ENCODE measurements at regions not wholly inside any gene's neighbourhood (a gene's known extent, or its start where the extent isn't known, plus 50 kb on each side); places are given as distances from the start of the nearest gene placed in this dataset.

- Histone ChIP-seq H3K4me3 (ENCODE audit: low read length in 2 of 2) (no peak overlapping the region), H3K9me3 (ENCODE audit: control insufficient read depth in 2 of 2, low read length in 2 of 2) (no peaks in the 10 kb centered on the region), H3K27ac (ENCODE audit: low read depth in 2 of 2, low read length in 2 of 2) (no peak overlapping the region), H3K9ac (ENCODE audit: low read depth in 1 of 2, low read length in 2 of 2) (no peak overlapping the region), H3K27me3 (ENCODE audit: control insufficient read depth in 2 of 2, insufficient read depth in 2 of 2, low read length in 2 of 2) (no peaks in the 10 kb centered on the region), H3K36me3 (ENCODE audit: control insufficient read depth in 2 of 2, insufficient read depth in 2 of 2, low read length in 2 of 2) (no peaks in the 10 kb centered on the region), H3K4me1 (ENCODE audit: control insufficient read depth in 2 of 2, insufficient read depth in 2 of 2, low read length in 2 of 2) (peaks cover 32 to 37% of the 10 kb centered on the region in 2 donors)
These were observed 81.1 kb downstream of the ARL6IP4 start for GRCh38 chr12:123061441-123062205.

DNA sequence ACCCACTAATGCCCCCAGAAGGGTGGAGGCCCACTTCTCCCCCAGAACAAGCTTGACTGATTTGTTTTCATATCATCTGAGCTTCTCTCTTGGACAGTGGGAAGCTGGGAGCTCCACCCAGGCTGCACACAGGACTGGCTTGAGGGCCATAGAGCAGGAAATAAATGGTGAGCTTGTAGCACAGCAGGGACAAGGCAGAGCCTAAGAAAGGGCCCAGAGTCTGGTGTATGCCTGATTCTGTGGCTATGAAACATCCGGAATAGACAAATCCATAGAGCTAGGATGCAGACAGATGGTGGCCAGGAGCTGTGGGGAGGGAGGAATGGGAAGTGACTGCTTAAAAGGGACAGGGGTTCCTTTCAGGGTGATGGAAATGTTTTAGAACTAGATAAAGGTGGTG lies 79.0 kb downstream of the ARL6IP4 start:
- peak overlapping the region; percentile 41 to 65 for H3K27ac ChIP-seq (ENCODE audit: low read depth in 2 of 2, low read length in 2 of 2)
- no peak overlapping the region for H3K9ac ChIP-seq (ENCODE audit: low read depth in 1 of 2, low read length in 2 of 2)
- no peaks in the 10 kb centered on the region for H3K9me3 ChIP-seq (ENCODE audit: control insufficient read depth in 2 of 2, low read length in 2 of 2)
- H3K27me3 ChIP-seq (ENCODE audit: control insufficient read depth in 2 of 2, insufficient read depth in 2 of 2, low read length in 2 of 2) = no peaks in the 10 kb centered on the region
- H3K36me3 ChIP-seq (ENCODE audit: control insufficient read depth in 2 of 2, insufficient read depth in 2 of 2, low read length in 2 of 2) = no peaks in the 10 kb centered on the region
- peaks cover 17 to 25% of the 10 kb centered on the region in 2 donors for H3K4me1 ChIP-seq (ENCODE audit: control insufficient read depth in 2 of 2, insufficient read depth in 2 of 2, low read length in 2 of 2)
- H3K4me3 ChIP-seq (ENCODE audit: low read length in 2 of 2) = no peak overlapping the region

DNA sequence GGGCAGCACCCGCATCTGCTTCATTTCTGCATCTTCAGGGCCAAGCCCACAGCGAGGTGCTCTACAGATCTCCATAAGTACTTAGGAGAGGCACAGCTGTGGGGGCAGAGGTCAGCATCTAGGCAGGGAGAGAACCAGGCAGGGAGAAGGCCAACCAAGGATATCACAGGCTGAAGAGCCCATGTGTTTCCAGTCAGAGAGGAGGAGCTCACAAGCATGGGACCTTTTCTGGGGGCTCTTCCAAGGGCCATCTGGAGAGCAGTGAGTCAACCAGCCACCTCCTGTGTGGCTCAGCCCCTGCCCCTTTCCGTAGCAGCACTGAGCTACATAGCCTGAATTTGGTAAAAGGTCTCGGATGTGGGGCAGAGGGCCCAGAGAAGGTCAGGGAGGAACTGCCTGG lies 78.5 kb downstream of the ARL6IP4 start:
- no peak overlapping the region for H3K9ac ChIP-seq (ENCODE audit: low read depth in 1 of 2, low read length in 2 of 2)
- H3K9me3 ChIP-seq (ENCODE audit: control insufficient read depth in 2 of 2, low read length in 2 of 2) = no peaks in the 10 kb centered on the region
- no peaks in the 10 kb centered on the region for H3K27me3 ChIP-seq (ENCODE audit: control insufficient read depth in 2 of 2, insufficient read depth in 2 of 2, low read length in 2 of 2)
- H3K27ac ChIP-seq (ENCODE audit: low read depth in 2 of 2, low read length in 2 of 2) = peak overlapping the region; percentile 41 to 65
- no peak overlapping the region for H3K4me3 ChIP-seq (ENCODE audit: low read length in 2 of 2)
- H3K36me3 ChIP-seq (ENCODE audit: control insufficient read depth in 2 of 2, insufficient read depth in 2 of 2, low read length in 2 of 2) = no peaks in the 10 kb centered on the region
- peaks cover 12 to 22% of the 10 kb centered on the region in 2 donors for H3K4me1 ChIP-seq (ENCODE audit: control insufficient read depth in 2 of 2, insufficient read depth in 2 of 2, low read length in 2 of 2)

DNA sequence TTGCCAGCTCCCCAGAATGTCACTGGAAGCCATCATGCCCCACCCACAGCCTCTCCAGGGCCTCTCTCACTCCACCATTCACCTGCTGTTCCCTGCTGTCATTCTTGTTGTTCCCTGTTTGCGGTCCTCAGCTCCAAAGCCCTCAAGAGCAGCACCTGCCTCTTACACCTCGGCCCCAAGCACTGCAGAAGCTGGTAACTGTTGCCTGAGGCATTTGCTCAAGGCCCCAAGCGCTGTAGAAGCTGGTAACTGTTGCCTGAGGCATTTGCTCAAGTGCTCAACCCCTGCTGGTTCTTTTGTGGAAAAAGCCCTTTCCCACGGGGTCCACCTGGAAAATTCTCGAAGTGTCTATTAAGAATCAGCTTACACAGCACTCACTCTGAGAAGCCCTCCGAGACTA lies 78.0 kb downstream of the ARL6IP4 start:
- Histone ChIP-seq H3K4me3 (ENCODE audit: low read length in 2 of 2) (no peak overlapping the region), H3K9me3 (ENCODE audit: control insufficient read depth in 2 of 2, low read length in 2 of 2) (no peaks in the 10 kb centered on the region), H3K27ac (ENCODE audit: low read depth in 2 of 2, low read length in 2 of 2) (peak overlapping the region; percentile 41 to 65), H3K9ac (ENCODE audit: low read depth in 1 of 2, low read length in 2 of 2) (no peak overlapping the region), H3K4me1 (ENCODE audit: control insufficient read depth in 2 of 2, insufficient read depth in 2 of 2, low read length in 2 of 2) (peaks cover 9 to 18% of the 10 kb centered on the region in 2 donors), H3K36me3 (ENCODE audit: control insufficient read depth in 2 of 2, insufficient read depth in 2 of 2, low read length in 2 of 2) (no peaks in the 10 kb centered on the region), H3K27me3 (ENCODE audit: control insufficient read depth in 2 of 2, insufficient read depth in 2 of 2, low read length in 2 of 2) (no peaks in the 10 kb centered on the region)

DNA sequence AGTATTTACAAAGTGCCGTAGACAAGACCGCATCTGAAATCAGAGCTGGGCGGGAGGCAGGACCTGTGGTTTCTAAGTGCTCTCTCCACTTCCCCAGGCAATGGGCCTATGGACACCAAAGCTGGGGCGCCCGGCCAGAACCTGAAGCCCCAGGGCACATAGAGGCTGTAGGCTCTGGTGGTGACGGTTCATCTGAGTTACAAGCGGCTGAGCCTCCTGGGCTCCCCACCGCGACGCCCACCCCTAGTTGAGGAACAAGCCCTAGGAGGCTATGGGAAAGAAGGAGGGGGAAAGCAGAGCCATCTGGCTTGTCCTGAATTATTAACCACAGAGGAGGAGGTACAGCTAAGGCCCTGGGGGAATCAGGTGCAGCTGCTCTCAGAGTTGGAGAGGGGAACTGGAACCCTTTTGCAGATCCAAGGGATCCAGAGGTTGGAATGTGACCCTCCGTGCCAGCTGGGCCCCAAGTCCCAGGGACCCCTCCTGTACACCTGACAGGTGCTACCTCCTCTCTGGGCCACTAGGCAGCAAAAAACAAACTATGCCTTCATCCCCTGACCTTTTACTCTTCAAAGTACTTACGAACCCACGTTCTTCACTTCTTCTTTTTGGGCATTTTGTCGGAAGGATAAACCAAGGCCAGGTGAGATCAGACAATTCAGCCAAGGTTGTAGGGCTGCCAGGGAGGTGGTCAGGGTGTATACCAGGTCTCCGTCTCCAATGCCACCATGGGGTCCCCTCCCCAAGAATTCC lies 77.2 kb downstream of the ARL6IP4 start:
- H3K4me1 ChIP-seq (ENCODE audit: control insufficient read depth in 2 of 2, insufficient read depth in 2 of 2, low read length in 2 of 2) = peaks cover under 1 to 10% of the 10 kb centered on the region in 2 donors
- no peaks in the 10 kb centered on the region for H3K27me3 ChIP-seq (ENCODE audit: control insufficient read depth in 2 of 2, insufficient read depth in 2 of 2, low read length in 2 of 2)

GRCh38 chr12:123056709-123057108 lies 76.2 kb downstream of the ARL6IP4 start:
- Histone ChIP-seq H3K27me3 (ENCODE audit: control insufficient read depth in 2 of 2, insufficient read depth in 2 of 2, low read length in 2 of 2) (no peaks in the 10 kb centered on the region), H3K27ac (ENCODE audit: low read depth in 2 of 2, low read length in 2 of 2) (no peak overlapping the region), H3K4me3 (ENCODE audit: low read length in 2 of 2) (no peak overlapping the region), H3K4me1 (ENCODE audit: control insufficient read depth in 2 of 2, insufficient read depth in 2 of 2, low read length in 2 of 2) (peaks cover 0 to 9% of the 10 kb centered on the region in 2 donors), H3K9me3 (ENCODE audit: control insufficient read depth in 2 of 2, low read length in 2 of 2) (no peaks in the 10 kb centered on the region), H3K36me3 (ENCODE audit: control insufficient read depth in 2 of 2, insufficient read depth in 2 of 2, low read length in 2 of 2) (no peaks in the 10 kb centered on the region), H3K9ac (ENCODE audit: low read depth in 1 of 2, low read length in 2 of 2) (no peak overlapping the region)

More for the DNA sequence above, 77.2 kb downstream of the ARL6IP4 start:
- Histone ChIP-seq H3K9ac (ENCODE audit: low read depth in 1 of 2, low read length in 2 of 2) (no peak overlapping the region), H3K4me3 (ENCODE audit: low read length in 2 of 2) (no peak overlapping the region), H3K27ac (ENCODE audit: low read depth in 2 of 2, low read length in 2 of 2) (no peak overlapping the region), H3K36me3 (ENCODE audit: control insufficient read depth in 2 of 2, insufficient read depth in 2 of 2, low read length in 2 of 2) (no peaks in the 10 kb centered on the region), H3K9me3 (ENCODE audit: control insufficient read depth in 2 of 2, low read length in 2 of 2) (no peaks in the 10 kb centered on the region)

- H3K27ac ChIP-seq (ENCODE audit: low read depth in 2 of 2, low read length in 2 of 2) = no peak overlapping the region
- peaks cover 0 to 9% of the 10 kb centered on the region in 2 donors for H3K4me1 ChIP-seq (ENCODE audit: control insufficient read depth in 2 of 2, insufficient read depth in 2 of 2, low read length in 2 of 2)
- H3K4me3 ChIP-seq (ENCODE audit: low read length in 2 of 2) = no peak overlapping the region
- no peaks in the 10 kb centered on the region for H3K27me3 ChIP-seq (ENCODE audit: control insufficient read depth in 2 of 2, insufficient read depth in 2 of 2, low read length in 2 of 2)
- H3K9me3 ChIP-seq (ENCODE audit: control insufficient read depth in 2 of 2, low read length in 2 of 2) = no peaks in the 10 kb centered on the region
- no peak overlapping the region for H3K9ac ChIP-seq (ENCODE audit: low read depth in 1 of 2, low read length in 2 of 2)
- no peaks in the 10 kb centered on the region for H3K36me3 ChIP-seq (ENCODE audit: control insufficient read depth in 2 of 2, insufficient read depth in 2 of 2, low read length in 2 of 2)
These were observed 75.6 kb downstream of the ARL6IP4 start for GRCh38 chr12:123056053-123056452.

GRCh38 chr12:123055281-123055766 lies 74.8 kb downstream of the ARL6IP4 start:
- H3K9me3 ChIP-seq (ENCODE audit: control insufficient read depth in 2 of 2, low read length in 2 of 2) = no peaks in the 10 kb centered on the region
- H3K4me1 ChIP-seq (ENCODE audit: control insufficient read depth in 2 of 2, insufficient read depth in 2 of 2, low read length in 2 of 2) = peaks cover 0 to 9% of the 10 kb centered on the region in 2 donors
- no peaks in the 10 kb centered on the region for H3K36me3 ChIP-seq (ENCODE audit: control insufficient read depth in 2 of 2, insufficient read depth in 2 of 2, low read length in 2 of 2)
- H3K27ac ChIP-seq (ENCODE audit: low read depth in 2 of 2, low read length in 2 of 2) = no peak overlapping the region
- no peaks in the 10 kb centered on the region for H3K27me3 ChIP-seq (ENCODE audit: control insufficient read depth in 2 of 2, insufficient read depth in 2 of 2, low read length in 2 of 2)
- H3K9ac ChIP-seq (ENCODE audit: low read depth in 1 of 2, low read length in 2 of 2) = no peak overlapping the region
- H3K4me3 ChIP-seq (ENCODE audit: low read length in 2 of 2) = no peak overlapping the region

DNA sequence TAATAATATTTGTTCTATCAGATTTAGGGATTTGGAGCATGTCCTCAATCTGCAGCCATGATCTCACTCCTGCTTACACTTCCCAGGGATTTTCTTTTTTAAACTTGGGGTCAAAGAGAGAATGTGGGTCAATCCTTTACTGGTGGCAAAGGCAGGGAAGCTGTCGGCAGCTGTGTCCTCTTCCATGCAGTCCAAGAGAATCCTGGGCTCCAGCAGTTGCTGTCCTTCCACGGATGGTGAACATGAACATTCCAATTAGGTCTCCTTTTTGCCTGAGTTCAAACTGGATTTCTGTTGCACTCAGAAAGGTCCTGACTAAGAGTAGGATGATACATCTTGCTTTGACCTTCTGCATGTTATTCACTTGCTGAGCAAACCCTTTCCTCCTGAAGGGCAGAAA lies 73.9 kb downstream of the ARL6IP4 start:
- Histone ChIP-seq H3K27me3 (ENCODE audit: control insufficient read depth in 2 of 2, insufficient read depth in 2 of 2, low read length in 2 of 2) (no peaks in the 10 kb centered on the region), H3K9ac (ENCODE audit: low read depth in 1 of 2, low read length in 2 of 2) (no peak overlapping the region), H3K36me3 (ENCODE audit: control insufficient read depth in 2 of 2, insufficient read depth in 2 of 2, low read length in 2 of 2) (no peaks in the 10 kb centered on the region), H3K9me3 (ENCODE audit: control insufficient read depth in 2 of 2, low read length in 2 of 2) (no peaks in the 10 kb centered on the region), H3K27ac (ENCODE audit: low read depth in 2 of 2, low read length in 2 of 2) (no peak overlapping the region), H3K4me3 (ENCODE audit: low read length in 2 of 2) (no peak overlapping the region), H3K4me1 (ENCODE audit: control insufficient read depth in 2 of 2, insufficient read depth in 2 of 2, low read length in 2 of 2) (peaks cover 3% of the 10 kb centered on the region in 2 donors)

- Histone ChIP-seq H3K4me3 (ENCODE audit: low read length in 2 of 2) (no peak overlapping the region), H3K27me3 (ENCODE audit: control insufficient read depth in 2 of 2, insufficient read depth in 2 of 2, low read length in 2 of 2) (no peaks in the 10 kb centered on the region), H3K36me3 (ENCODE audit: control insufficient read depth in 2 of 2, insufficient read depth in 2 of 2, low read length in 2 of 2) (no peaks in the 10 kb centered on the region), H3K4me1 (ENCODE audit: control insufficient read depth in 2 of 2, insufficient read depth in 2 of 2, low read length in 2 of 2) (peaks cover 0 to 3% of the 10 kb centered on the region in 2 donors), H3K9me3 (ENCODE audit: control insufficient read depth in 2 of 2, low read length in 2 of 2) (no peaks in the 10 kb centered on the region), H3K9ac (ENCODE audit: low read depth in 1 of 2, low read length in 2 of 2) (no peak overlapping the region), H3K27ac (ENCODE audit: low read depth in 2 of 2, low read length in 2 of 2) (no peak overlapping the region)
These were observed 71.1 kb downstream of the ARL6IP4 start for GRCh38 chr12:123051556-123051955.

Measured in mucosa of rectum (tissue), 2 donors.